Left lung (tissue), 4 donors: ENCODE measurements at regions not wholly inside any gene's neighbourhood (a gene's known extent, or its start where the extent isn't known, plus 50 kb on each side); places are given as distances from the start of the nearest gene placed in this dataset.
"Not testable (repeated sequence)": the region's sequence is repeated elsewhere in the genome, so short reads cannot be mapped to it uniquely, and the experiment has no call there.

ENCODE experiments used
- ATAC-seq: fragments of 200-7000 bp; cut with Tn5 transposase; one replicate; pipeline ENCODE4 v1.9.1; 2020; ENCODE audit warnings: moderate library complexity
- DNase-seq, 4 donors: peaks; one replicate each; pipeline ENCODE4 v3.0.0-alpha.2; 2013 to 2020
- H3K27ac ChIP-seq, 2 donors: fragments of 200-600 bp; sonication (generic) in 1 of 2; one replicate each; pipeline versions ENCODE4 v1.5.0 to v1.8.0; 2020 to 2021
- H3K27me3 ChIP-seq, 2 donors: fragments of 200-600 bp; sonication (generic) in 1 of 2; one replicate each; pipeline versions ENCODE4 v1.5.0 to v1.8.0; 2020 to 2021
- H3K36me3 ChIP-seq, 2 donors: fragments of 200-600 bp; sonication (generic) in 1 of 2; one replicate each; pipeline versions ENCODE4 v1.5.0 to v1.8.0; 2020 to 2021
- H3K4me1 ChIP-seq, 2 donors: fragments of 200-600 bp; one replicate each; pipeline ENCODE4 v1.8.0; 2021
- H3K4me3 ChIP-seq, 2 donors: fragments of 200-600 bp; sonication (generic) in 1 of 2; one replicate each; pipeline versions ENCODE4 v1.5.0 to v1.8.0; 2020 to 2021; ENCODE audit warnings: mild to moderate bottlenecking in 1 of 2
- H3K9me3 ChIP-seq, 2 donors: fragments of 200-600 bp; sonication (generic) in 1 of 2; one replicate each; pipeline versions ENCODE4 v1.5.0 to v1.8.0; 2020 to 2021
- intact Hi-C, 2 donors: fragments of 100-400 bp; cut with DNase I; formaldehyde crosslinking; loops; one replicate each; pipeline versions ENCODE4 v1.11.2 to v1.14.2; 2022
- donor health status: DM: no; HTN: yes; CAD: no.
- donor health status: DM: no; HTN: no; CAD: no.

DNA sequence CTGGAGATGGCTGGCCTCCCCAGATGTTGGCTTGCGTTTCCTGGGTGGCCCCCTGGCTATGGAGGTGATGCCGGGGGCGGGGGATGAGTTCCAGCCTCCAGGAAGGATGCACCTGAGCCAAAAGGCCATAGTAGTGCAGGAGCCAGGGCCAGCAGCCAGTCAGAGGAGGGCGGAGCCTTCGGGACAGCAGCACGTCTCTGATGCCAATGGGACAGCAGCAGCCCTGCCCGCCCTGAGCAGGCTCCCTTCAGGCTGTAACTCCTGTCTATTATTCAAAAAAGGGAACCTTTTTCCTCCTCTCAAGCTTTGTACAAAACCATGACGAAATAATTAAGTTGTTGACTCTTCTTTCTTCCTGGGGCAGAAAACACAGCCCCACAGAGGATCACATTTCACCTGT, 189.7 kb downstream of the BCL2L11 start:
- peak; percentile 23 for ATAC-seq
- H3K4me3 ChIP-seq, intact Hi-C loops, DNase-seq, H3K9me3 ChIP-seq, H3K27ac ChIP-seq, H3K27me3 ChIP-seq, H3K36me3 ChIP-seq, H3K4me1 ChIP-seq: not testable (repeated sequence)

DNA sequence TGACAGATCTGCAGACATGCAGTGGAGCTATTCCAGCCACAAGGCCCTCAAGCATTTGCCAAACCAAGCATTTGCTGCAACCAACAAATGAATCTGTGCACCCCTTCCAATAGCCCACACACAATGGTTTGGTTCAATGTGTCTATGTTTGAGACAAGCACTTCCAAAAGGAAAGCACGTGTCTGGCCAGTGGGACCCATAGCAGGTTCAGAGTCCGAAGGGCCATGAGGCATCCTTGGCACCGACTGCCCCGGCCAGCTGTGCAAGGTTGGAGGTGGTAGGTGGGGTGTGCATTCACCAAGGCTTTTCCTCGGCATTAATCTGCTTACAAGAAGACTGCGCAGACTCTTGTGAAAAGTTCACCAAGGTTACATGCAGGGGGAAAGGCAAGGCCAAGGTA, 190.9 kb downstream of the BCL2L11 start:
- intact Hi-C loops, DNase-seq, ATAC-seq: not testable (repeated sequence)

GRCh38 chr2:111312897-111313607, 192.3 kb downstream of the BCL2L11 start:
- H3K36me3 ChIP-seq, H3K4me3 ChIP-seq, intact Hi-C loops, H3K9me3 ChIP-seq, H3K27ac ChIP-seq, H3K4me1 ChIP-seq, H3K27me3 ChIP-seq: not testable (repeated sequence)
- ATAC-seq (peak; percentile 7), DNase-seq (peak in 2 of 4 donors; percentile 52 to 61)

More for the DNA sequence above, 190.9 kb downstream of the BCL2L11 start:
- not testable (repeated sequence) for H3K27me3 ChIP-seq, H3K27ac ChIP-seq, H3K36me3 ChIP-seq, H3K9me3 ChIP-seq, H3K4me1 ChIP-seq, H3K4me3 ChIP-seq

- H3K9me3 ChIP-seq, DNase-seq, H3K4me1 ChIP-seq, H3K27me3 ChIP-seq, H3K36me3 ChIP-seq, intact Hi-C loops, ATAC-seq, H3K27ac ChIP-seq, H3K4me3 ChIP-seq: not testable (repeated sequence)
These were observed 193.0 kb downstream of the BCL2L11 start for GRCh38 chr2:111313711-111314110.

DNA sequence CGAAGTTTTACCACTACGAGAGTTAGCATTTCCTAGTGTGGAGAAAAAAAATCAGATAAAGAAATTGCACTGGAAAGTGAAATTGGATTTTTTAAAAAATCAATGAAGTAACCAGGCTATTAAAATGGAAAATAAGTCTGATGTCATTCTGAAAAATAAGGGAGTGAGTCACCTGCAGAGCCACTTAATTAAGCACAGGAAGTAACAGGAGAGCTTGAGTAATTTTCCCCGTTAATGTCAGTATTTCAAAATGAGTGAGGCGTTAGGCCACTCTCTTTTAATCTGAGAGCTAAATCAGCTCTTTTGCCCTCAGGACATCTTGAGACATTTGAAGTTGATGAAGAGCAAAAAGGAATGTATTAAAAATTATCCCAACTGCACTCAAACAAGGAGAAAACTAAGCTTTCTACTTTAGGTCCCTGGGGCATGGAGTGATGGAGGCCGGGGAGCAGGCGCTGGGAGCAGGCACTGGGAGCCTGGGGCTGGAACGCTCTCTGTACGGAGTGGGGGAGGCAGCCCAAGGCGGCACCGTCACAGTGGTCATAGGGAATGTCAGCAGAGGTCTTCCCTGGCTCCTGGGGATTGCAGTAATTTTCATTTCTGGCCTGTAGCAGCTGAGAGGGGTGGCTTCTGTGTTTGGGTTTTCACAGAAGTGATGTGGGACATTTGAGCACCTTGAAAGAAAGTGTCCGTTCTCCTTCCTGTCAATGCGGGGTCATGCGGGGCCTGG, 194.6 kb downstream of the BCL2L11 start:
- H3K27me3 ChIP-seq, H3K9me3 ChIP-seq, H3K4me3 ChIP-seq, H3K27ac ChIP-seq, H3K36me3 ChIP-seq, intact Hi-C loops, H3K4me1 ChIP-seq: not testable (repeated sequence)
- DNase-seq: peak in 1 of 4 donors; percentile 42
- ATAC-seq: peak; percentile 50

GRCh38 chr2:111316221-111316741, 195.6 kb downstream of the BCL2L11 start:
- ATAC-seq, H3K4me3 ChIP-seq, DNase-seq, H3K27me3 ChIP-seq, intact Hi-C loops, H3K9me3 ChIP-seq, H3K27ac ChIP-seq, H3K36me3 ChIP-seq, H3K4me1 ChIP-seq: not testable (repeated sequence)

DNA sequence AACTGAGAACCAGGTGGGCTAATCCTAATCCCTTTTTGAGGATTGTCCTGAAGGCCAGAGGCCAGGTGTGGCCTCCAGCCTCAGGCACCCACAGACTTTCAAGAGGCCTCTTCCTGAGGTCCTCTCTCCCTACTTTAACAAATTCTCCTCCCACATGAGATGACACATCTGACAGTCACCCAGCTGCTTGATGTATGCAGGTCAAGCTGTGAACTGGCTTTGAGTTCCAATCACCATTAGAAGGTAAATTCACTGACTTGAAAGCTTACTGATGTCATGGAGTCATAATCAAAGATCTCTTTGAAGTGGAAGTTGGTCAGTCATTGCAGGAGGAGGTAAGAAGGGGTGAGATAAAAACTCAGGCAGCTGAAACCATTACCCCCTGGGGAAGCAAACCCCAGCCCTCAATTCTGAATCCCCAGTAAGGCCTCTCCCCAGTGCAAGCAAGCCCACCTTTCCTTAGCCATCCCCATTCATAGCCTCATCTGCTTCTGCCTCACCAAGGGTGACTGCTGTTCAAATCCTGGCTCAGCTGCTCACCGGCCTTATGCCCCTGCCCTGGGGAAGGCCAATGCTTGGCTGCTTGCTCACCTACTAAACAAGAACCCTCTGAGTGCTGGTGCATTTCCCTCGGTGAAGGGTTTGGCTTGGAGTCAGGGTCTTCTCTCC, 196.3 kb downstream of the BCL2L11 start:
- H3K36me3 ChIP-seq, DNase-seq, H3K4me1 ChIP-seq, H3K27me3 ChIP-seq, ATAC-seq, H3K27ac ChIP-seq, intact Hi-C loops, H3K9me3 ChIP-seq, H3K4me3 ChIP-seq: not testable (repeated sequence)

- H3K4me1 ChIP-seq, H3K4me3 ChIP-seq, H3K36me3 ChIP-seq, H3K27ac ChIP-seq, H3K27me3 ChIP-seq, DNase-seq, ATAC-seq, H3K9me3 ChIP-seq, intact Hi-C loops: not testable (repeated sequence)
These were observed 198.8 kb downstream of the BCL2L11 start for GRCh38 chr2:111319552-111319951.

DNA sequence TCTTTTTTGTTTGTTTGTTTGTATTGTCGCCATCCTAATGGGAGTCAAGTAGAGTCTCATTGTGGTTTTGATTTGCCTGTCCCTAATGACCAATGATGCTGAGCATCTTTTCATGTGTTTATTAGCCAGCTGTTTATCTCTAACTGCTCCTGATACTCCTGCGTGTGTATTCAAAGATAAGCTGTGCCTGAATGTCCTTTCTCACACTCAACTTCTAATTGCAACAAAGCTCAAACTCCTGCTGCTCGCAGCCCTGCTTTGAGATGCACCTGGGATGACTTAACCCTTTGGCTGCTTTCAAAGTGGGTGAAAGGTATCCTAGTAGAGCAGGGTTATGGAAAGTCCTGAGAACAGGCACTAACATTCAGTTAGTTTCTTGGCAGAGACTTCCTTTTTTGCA, 199.6 kb downstream of the BCL2L11 start:
- H3K27me3 ChIP-seq, ATAC-seq, intact Hi-C loops, H3K27ac ChIP-seq, H3K9me3 ChIP-seq, H3K4me3 ChIP-seq, DNase-seq, H3K36me3 ChIP-seq, H3K4me1 ChIP-seq: not testable (repeated sequence)

GRCh38 chr2:111320965-111321364, 200.3 kb downstream of the BCL2L11 start:
- H3K36me3 ChIP-seq, intact Hi-C loops, H3K4me3 ChIP-seq, H3K27ac ChIP-seq, H3K27me3 ChIP-seq, H3K9me3 ChIP-seq, H3K4me1 ChIP-seq: not testable (repeated sequence)
- DNase-seq (peak in 1 of 4 donors; percentile 32), ATAC-seq (peak; percentile 84)

GRCh38 chr2:111323384-111323783, 202.7 kb downstream of the BCL2L11 start:
- H3K4me1 ChIP-seq, intact Hi-C loops, H3K27ac ChIP-seq, ATAC-seq, H3K4me3 ChIP-seq, H3K9me3 ChIP-seq, H3K27me3 ChIP-seq, H3K36me3 ChIP-seq: not testable (repeated sequence)
- peak in 1 of 4 donors; percentile 47 for DNase-seq

DNA sequence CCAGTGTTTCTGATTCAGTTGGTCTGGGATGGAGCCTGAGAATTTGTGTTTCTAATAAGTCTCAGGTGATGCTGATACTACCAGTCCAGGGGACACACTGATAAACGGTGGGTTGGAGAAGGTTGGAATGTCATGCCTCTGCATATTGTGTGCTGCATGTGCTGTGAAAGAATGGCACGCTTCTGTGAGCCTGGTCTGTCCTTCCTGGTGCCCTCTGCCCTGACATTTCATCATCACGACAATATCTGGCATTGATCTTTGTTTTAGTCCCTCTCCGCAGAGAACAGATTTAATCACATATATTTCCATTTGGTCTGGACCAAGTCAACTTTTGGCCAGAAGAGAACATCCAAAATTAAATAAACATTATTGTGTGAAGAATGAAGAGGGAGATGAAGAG, 207.0 kb downstream of the BCL2L11 start:
- H3K27ac ChIP-seq, intact Hi-C loops, ATAC-seq: not testable (repeated sequence)

GRCh38 chr2:111329309-111329708, 208.6 kb downstream of the BCL2L11 start:
- H3K27ac ChIP-seq, DNase-seq, H3K36me3 ChIP-seq, H3K27me3 ChIP-seq, ATAC-seq, H3K4me3 ChIP-seq, H3K9me3 ChIP-seq, intact Hi-C loops, H3K4me1 ChIP-seq: not testable (repeated sequence)

More for the DNA sequence above, 207.0 kb downstream of the BCL2L11 start:
- not testable (repeated sequence) for DNase-seq, H3K27me3 ChIP-seq, H3K9me3 ChIP-seq, H3K4me3 ChIP-seq, H3K4me1 ChIP-seq, H3K36me3 ChIP-seq
